ENCODE measurements at regions not wholly inside any gene's neighbourhood (a gene's known extent, or its start where the extent isn't known, plus 50 kb on each side); places are given as distances from the start of the nearest gene placed in this dataset.

GRCh38 chr11:19594326-19594725, 118.3 kb upstream of the NAV2 start:
- DNase-seq: no peak

GRCh38 chr11:19592842-19593241, 119.8 kb upstream of the NAV2 start:
- no peak for DNase-seq

GRCh38 chr11:19589567-19590260, 122.9 kb upstream of the NAV2 start:
- DNase-seq: no peak

- no peak for DNase-seq
Observed at GRCh38 chr11:19587979-19588378, 124.7 kb upstream of the NAV2 start.

- DNase-seq: no peak
Observed at GRCh38 chr11:19580646-19581045, 132.0 kb upstream of the NAV2 start.

- DNase-seq: no peak
Observed at GRCh38 chr11:19579957-19580356, 132.7 kb upstream of the NAV2 start.

- no peak for DNase-seq
Observed at GRCh38 chr11:19578871-19579270, 133.8 kb upstream of the NAV2 start.

GRCh38 chr11:19577976-19578619, 134.5 kb upstream of the NAV2 start:
- DNase-seq: no peak

GRCh38 chr11:19577391-19577975, 135.2 kb upstream of the NAV2 start:
- no peak for DNase-seq

- DNase-seq: no peak
Observed at GRCh38 chr11:19576903-19577302, 135.7 kb upstream of the NAV2 start.

- no peak for DNase-seq
Observed at GRCh38 chr11:19576054-19576453, 136.6 kb upstream of the NAV2 start.

- DNase-seq: no peak
Observed at GRCh38 chr11:19574916-19575315, 137.7 kb upstream of the NAV2 start.

- no peak for DNase-seq
Observed at GRCh38 chr11:19573666-19574065, 139.0 kb upstream of the NAV2 start.

GRCh38 chr11:19571906-19572305, 140.7 kb upstream of the NAV2 start:
- DNase-seq: no peak

GRCh38 chr11:19570889-19571288, 141.7 kb upstream of the NAV2 start:
- no peak for DNase-seq

GRCh38 chr11:19567996-19568395, 144.6 kb upstream of the NAV2 start:
- no peak for DNase-seq

GRCh38 chr11:19566583-19567379, 145.9 kb upstream of the NAV2 start:
- DNase-seq: no peak

- no peak for DNase-seq
Observed at GRCh38 chr11:19565639-19566038, 147.0 kb upstream of the NAV2 start.

GRCh38 chr11:19562156-19562555, 150.5 kb upstream of the NAV2 start:
- no peak for DNase-seq

GRCh38 chr11:19561011-19561410, 151.6 kb upstream of the NAV2 start:
- DNase-seq: no peak

- DNase-seq: no peak
Observed at GRCh38 chr11:19560156-19560555, 152.5 kb upstream of the NAV2 start.

GRCh38 chr11:19559746-19560145, 152.9 kb upstream of the NAV2 start:
- no peak for DNase-seq

- no peak for DNase-seq
Observed at GRCh38 chr11:19558189-19558986, 154.2 kb upstream of the NAV2 start.
